ENCODE measurements at regions not wholly inside any gene's neighbourhood (a gene's known extent, or its start where the extent isn't known, plus 50 kb on each side); places are given as distances from the start of the nearest gene placed in this dataset.

GRCh38 chr6:65924411-65924810, 217.4 kb upstream of the EYS start:
- Histone ChIP-seq H3K36me3 (replicated peaks) (no peaks in the 10 kb centered on the region), H3K27me3 (replicated peaks) (no peaks in the 10 kb centered on the region), H3K27ac (no peak overlapping the region), H3K4me3 (ENCODE audit: low read depth, low read length) (no peak overlapping the region)
- DNase-seq = no peak
- in situ Hi-C loops (cut with HindIII; ENCODE audit: low pct_ligation_motif_present, low sequenced_read_pairs) = no loop called here
- no peak for TF ChIP-seq CTCF (IDR thresholded peaks at IDR 0.05; ENCODE audit: low read depth, low read length, missing control alignments)

- no peak for TF ChIP-seq CTCF (IDR thresholded peaks at IDR 0.05; ENCODE audit: low read depth, low read length, missing control alignments)
- Histone ChIP-seq H3K36me3 (replicated peaks) (no peaks in the 10 kb centered on the region), H3K27me3 (replicated peaks) (no peaks in the 10 kb centered on the region), H3K4me3 (ENCODE audit: low read depth, low read length) (no peak overlapping the region), H3K27ac (no peak overlapping the region)
- DNase-seq = no peak
- in situ Hi-C loops (cut with HindIII; ENCODE audit: low pct_ligation_motif_present, low sequenced_read_pairs) = no loop called here
Observed at GRCh38 chr6:65922049-65922448, 215.0 kb upstream of the EYS start.

GRCh38 chr6:65908065-65908464, 201.0 kb upstream of the EYS start:
- in situ Hi-C loops (cut with HindIII; ENCODE audit: low pct_ligation_motif_present, low sequenced_read_pairs) = no loop called here
- H3K4me3 ChIP-seq (ENCODE audit: low read depth, low read length) = no peak overlapping the region
- no peak for TF ChIP-seq CTCF (IDR thresholded peaks at IDR 0.05; ENCODE audit: low read depth, low read length, missing control alignments)

GRCh38 chr6:65903992-65904391, 197.0 kb upstream of the EYS start:
- H3K27me3 ChIP-seq (replicated peaks) = no peaks in the 10 kb centered on the region
- H3K36me3 ChIP-seq (replicated peaks) = no peaks in the 10 kb centered on the region
- DNase-seq = no peak
- no peak overlapping the region for H3K4me3 ChIP-seq (ENCODE audit: low read depth, low read length)
- H3K27ac ChIP-seq = no peak overlapping the region
- TF ChIP-seq CTCF (IDR thresholded peaks at IDR 0.05; ENCODE audit: low read depth, low read length, missing control alignments) = no peak
- in situ Hi-C loops (cut with HindIII; ENCODE audit: low pct_ligation_motif_present, low sequenced_read_pairs) = no loop called here

More at GRCh38 chr6:65908065-65908464, 201.0 kb upstream of the EYS start:
- H3K27me3 ChIP-seq (replicated peaks) = no peaks in the 10 kb centered on the region
- H3K27ac ChIP-seq = no peak overlapping the region
- DNase-seq = no peak
- no peaks in the 10 kb centered on the region for H3K36me3 ChIP-seq (replicated peaks)

GRCh38 chr6:65900928-65901327, 193.9 kb upstream of the EYS start:
- Histone ChIP-seq H3K36me3 (replicated peaks) (no peaks in the 10 kb centered on the region), H3K4me3 (ENCODE audit: low read depth, low read length) (no peak overlapping the region), H3K27me3 (replicated peaks) (no peaks in the 10 kb centered on the region), H3K27ac (no peak overlapping the region)
- no peak for TF ChIP-seq CTCF (IDR thresholded peaks at IDR 0.05; ENCODE audit: low read depth, low read length, missing control alignments)
- no peak for DNase-seq
- in situ Hi-C loops (cut with HindIII; ENCODE audit: low pct_ligation_motif_present, low sequenced_read_pairs) = no loop called here

GRCh38 chr6:65896140-65896539, 189.1 kb upstream of the EYS start:
- Histone ChIP-seq H3K36me3 (replicated peaks) (no peaks in the 10 kb centered on the region), H3K4me3 (ENCODE audit: low read depth, low read length) (no peak overlapping the region), H3K27me3 (replicated peaks) (no peaks in the 10 kb centered on the region), H3K27ac (no peak overlapping the region)
- in situ Hi-C loops (cut with HindIII; ENCODE audit: low pct_ligation_motif_present, low sequenced_read_pairs) = no loop called here
- TF ChIP-seq CTCF (IDR thresholded peaks at IDR 0.05; ENCODE audit: low read depth, low read length, missing control alignments) = no peak
- no peak for DNase-seq

All from brain microvascular endothelial cell (primary cell).